ENCODE measurements at regions not wholly inside any gene's neighbourhood (a gene's known extent, or its start where the extent isn't known, plus 50 kb on each side); places are given as distances from the start of the nearest gene placed in this dataset.

- no peaks in the 10 kb centered on the region for H3K9me3 Mint-ChIP-seq
These were observed 94.7 kb upstream of the LOC128125822 start for GRCh38 chr6:63477422-63478040.

More at GRCh38 chr6:63477422-63478040, 94.7 kb upstream of the LOC128125822 start:
- H4K5ac ChIP-seq (ENCODE audit: insufficient read length, low read depth, low read length), result no peak overlapping the region
- no peak overlapping the region for H3K4ac ChIP-seq (ENCODE audit: low read depth, low read length)
- no peak overlapping the region for H3T11ph ChIP-seq (ENCODE audit: low read length)
- no peaks in the 10 kb centered on the region for H3K27me3 ChIP-seq (ENCODE audit: insufficient read depth, low read length)
- Mint-ChIP-seq H3K27ac (no peak overlapping the region), H3K36me3 (ENCODE audit: insufficient read depth in 1 of 3, low read depth in 3 of 3) (no peaks in the 10 kb centered on the region), H3K4me3 (no peak overlapping the region), H3K4me1 (peaks cover 8 to 15% of the 10 kb centered on the region in 2 experiments), H3K27me3 (ENCODE audit: low read depth) (no peaks in the 10 kb centered on the region)
- H2AFZ ChIP-seq (ENCODE audit: low read length), result no peak overlapping the region
- no peak overlapping the region for H2AK5ac ChIP-seq (ENCODE audit: insufficient read length, low read length)
- no peak overlapping the region for H3K56ac ChIP-seq (ENCODE audit: insufficient read length, low read depth, low read length)
- no peak overlapping the region for H2BK20ac ChIP-seq (ENCODE audit: low read depth, low read length, poor library complexity, severe bottlenecking)
- H3K79me1 ChIP-seq (ENCODE audit: insufficient read depth, low read depth, low read length, poor library complexity, severe bottlenecking), result no peaks in the 10 kb centered on the region
- DNase-seq, result no peak
- H3K23me2 ChIP-seq (ENCODE audit: insufficient read length, low read depth, low read length, poor library complexity, severe bottlenecking), result no peaks in the 10 kb centered on the region
- H4K20me1 ChIP-seq (ENCODE audit: control insufficient read depth, insufficient read depth, insufficient read length), result no peaks in the 10 kb centered on the region
- H3K27ac ChIP-seq (ENCODE audit: insufficient read length, low read depth, low read length), result no peak overlapping the region
- H4K8ac ChIP-seq (replicated peaks; ENCODE audit: insufficient read length, low read depth, low read length), result no peak overlapping the region
- H3K4me2 ChIP-seq (ENCODE audit: insufficient read depth, insufficient read length, low read length), result no peak overlapping the region
- H3K9me3 ChIP-seq (ENCODE audit: control insufficient read depth, low read depth, low read length), result no peaks in the 10 kb centered on the region
- H3K4me1 ChIP-seq (ENCODE audit: insufficient read depth, low read length), result no peaks in the 10 kb centered on the region
- H3K23ac ChIP-seq (ENCODE audit: insufficient read length, low read depth, low read length), result no peak overlapping the region
- H4K91ac ChIP-seq (ENCODE audit: insufficient read length, low read depth, low read length), result no peak overlapping the region
- no peaks in the 10 kb centered on the region for H3K79me2 ChIP-seq (ENCODE audit: insufficient read depth, low read length)
- H3K14ac ChIP-seq (ENCODE audit: insufficient read depth, low read length), result no peak overlapping the region
- no peak overlapping the region for H2BK5ac ChIP-seq (ENCODE audit: insufficient read length, low read length)
- WGBS (ENCODE audit: extremely low coverage, insufficient read length, low lambda C conversion rate), result no CpG with 5 or more reads among the region's 6 CpGs
- H2BK15ac ChIP-seq (ENCODE audit: low read depth, low read length), result no peak overlapping the region
- no peak overlapping the region for H3K18ac ChIP-seq (ENCODE audit: insufficient read length, low read depth, low read length)
- no peak overlapping the region for H3K9ac ChIP-seq (ENCODE audit: extremely low read depth, insufficient read length, low read length)
- no peak overlapping the region for H2BK12ac ChIP-seq (ENCODE audit: insufficient read length, low read depth, low read length)
- no peak for TF ChIP-seq CTCF (conservative IDR thresholded peaks at IDR 0.05)
- no peak overlapping the region for H2BK120ac ChIP-seq (ENCODE audit: low read depth, low read length, poor library complexity, severe bottlenecking)

All from H9 (cell line).